ENCODE measurements at regions not wholly inside any gene's neighbourhood (a gene's known extent, or its start where the extent isn't known, plus 50 kb on each side); places are given as distances from the start of the nearest gene placed in this dataset.
"Not testable (repeated sequence)": the region's sequence is repeated elsewhere in the genome, so short reads cannot be mapped to it uniquely, and the experiment has no call there.

DNA sequence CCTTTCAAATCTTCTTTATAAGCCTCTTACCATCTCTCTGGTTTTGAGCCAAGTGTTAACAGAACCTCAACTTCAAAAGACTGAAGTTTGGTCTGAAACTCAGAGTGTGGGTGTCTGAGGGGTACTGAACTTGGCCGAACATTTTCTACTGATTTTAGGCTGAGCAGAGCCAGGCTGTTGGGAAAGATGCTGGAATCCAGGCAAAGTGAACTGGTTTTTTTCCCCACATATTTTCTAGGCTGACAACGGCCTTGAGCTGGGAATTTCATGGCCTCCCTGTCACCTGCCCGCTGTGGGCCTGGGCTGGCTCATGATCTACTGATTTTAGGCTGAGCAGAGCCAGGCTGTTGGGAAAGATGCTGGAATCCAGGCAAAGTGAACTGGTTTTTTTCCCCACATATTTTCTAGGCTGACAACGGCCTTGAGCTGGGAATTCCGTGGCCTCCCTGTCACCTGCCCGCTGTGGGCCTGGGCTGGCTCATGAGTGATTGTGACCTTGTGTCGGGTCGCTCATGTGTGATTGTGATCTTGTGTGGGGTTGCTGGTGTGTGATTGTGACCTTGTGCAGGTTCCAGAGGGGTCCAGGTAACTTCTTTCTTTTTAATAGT, 204.4 kb downstream of the NPIPB11 start:
- DNase-seq (ENCODE audit: low read depth in 2 of 2) = not testable (repeated sequence)

- DNase-seq (ENCODE audit: low read depth in 2 of 2) = not testable (repeated sequence)
Observed at GRCh38 chr16:29201296-29202024, 205.1 kb downstream of the NPIPB11 start.

- DNase-seq (ENCODE audit: low read depth in 2 of 2) = peak in 1 of 2 donors; percentile 13
Observed at GRCh38 chr16:29200681-29201080, 205.8 kb downstream of the NPIPB11 start.

DNA sequence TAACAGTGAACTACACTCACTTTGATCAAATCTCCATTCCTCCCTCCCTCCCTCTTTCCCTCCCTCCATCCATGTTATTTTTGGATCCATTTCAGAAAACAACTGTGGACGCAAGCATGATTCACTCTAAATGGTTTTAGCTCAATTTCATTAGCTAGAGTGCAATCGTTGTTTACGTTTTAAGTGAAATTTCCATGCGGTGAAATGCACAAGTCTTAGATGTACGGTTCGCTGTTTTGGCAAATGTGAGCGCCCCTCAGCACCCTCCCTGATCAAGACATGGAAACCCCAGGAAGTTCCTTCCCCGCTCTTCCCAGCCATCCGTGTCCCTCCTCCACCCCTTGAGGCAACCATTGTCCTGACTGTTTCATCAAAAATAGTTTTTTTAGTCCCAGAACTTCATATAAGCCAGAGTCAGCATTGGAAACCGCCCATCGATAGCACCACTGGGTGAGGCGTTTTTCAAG, 206.3 kb downstream of the NPIPB11 start:
- peak in 1 of 2 donors; percentile 31 for DNase-seq (ENCODE audit: low read depth in 2 of 2)

GRCh38 chr16:29199626-29200025, 206.9 kb downstream of the NPIPB11 start:
- DNase-seq (ENCODE audit: low read depth in 2 of 2) = not testable (repeated sequence)

GRCh38 chr16:29198731-29199521, 207.6 kb downstream of the NPIPB11 start:
- no peak for DNase-seq (ENCODE audit: low read depth in 2 of 2)

DNA sequence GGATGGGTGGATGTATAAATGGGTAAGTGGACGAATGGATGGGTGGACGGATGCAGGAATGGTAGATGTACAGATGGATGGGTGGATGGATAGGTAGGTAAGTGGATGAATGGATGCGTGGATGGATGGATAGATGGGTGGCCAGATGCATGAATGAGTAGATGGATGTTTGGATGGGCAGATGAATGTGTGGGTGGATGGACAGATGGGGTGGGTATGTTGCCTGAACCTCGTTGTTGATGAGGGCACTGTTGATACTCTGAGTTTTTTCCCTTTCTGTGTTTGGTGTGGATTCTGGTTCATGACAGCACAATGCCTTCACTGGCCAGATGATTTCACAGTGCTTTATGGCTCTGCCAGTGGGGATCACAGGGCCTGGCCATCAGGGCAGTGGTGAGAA, 208.3 kb downstream of the NPIPB11 start:
- DNase-seq (ENCODE audit: low read depth in 2 of 2) = no peak

DNA sequence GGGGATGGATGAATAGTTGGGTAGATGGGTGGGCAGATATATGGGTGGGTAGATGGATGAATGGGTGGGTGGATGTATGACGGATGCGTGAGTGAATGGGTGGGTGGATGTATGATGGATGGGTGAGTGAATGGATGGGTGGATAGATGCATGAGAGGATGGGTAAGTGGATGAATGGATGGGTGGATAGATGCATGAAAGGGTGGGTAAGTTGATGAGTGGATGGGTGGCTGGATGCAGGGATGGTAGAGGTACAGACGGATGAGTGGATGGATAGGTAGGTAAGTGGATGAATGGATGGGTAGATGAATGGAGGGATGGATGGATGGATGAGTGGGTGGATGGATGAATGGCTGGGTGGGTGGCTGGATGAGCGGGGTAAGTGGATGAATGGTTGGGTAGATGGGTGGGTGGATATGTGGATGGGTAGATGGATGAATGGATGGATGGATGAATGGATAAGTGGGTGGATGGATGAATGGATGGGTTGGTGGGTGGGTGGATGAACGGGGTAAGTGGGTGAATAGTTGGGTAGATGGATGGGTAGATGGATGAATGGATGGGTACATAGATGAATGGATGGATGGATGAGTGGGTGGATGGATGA, 208.9 kb downstream of the NPIPB11 start:
- not testable (repeated sequence) for DNase-seq (ENCODE audit: low read depth in 2 of 2)

- not testable (repeated sequence) for DNase-seq (ENCODE audit: low read depth in 2 of 2)
Observed at GRCh38 chr16:29196746-29197145, 209.8 kb downstream of the NPIPB11 start.

- not testable (repeated sequence) for DNase-seq (ENCODE audit: low read depth in 2 of 2)
Observed at GRCh38 chr16:29195116-29195872, 210.4 kb downstream of the LAT start.

GRCh38 chr16:29194185-29194844, 209.5 kb downstream of the LAT start:
- not testable (repeated sequence) for DNase-seq (ENCODE audit: low read depth in 2 of 2)

DNA sequence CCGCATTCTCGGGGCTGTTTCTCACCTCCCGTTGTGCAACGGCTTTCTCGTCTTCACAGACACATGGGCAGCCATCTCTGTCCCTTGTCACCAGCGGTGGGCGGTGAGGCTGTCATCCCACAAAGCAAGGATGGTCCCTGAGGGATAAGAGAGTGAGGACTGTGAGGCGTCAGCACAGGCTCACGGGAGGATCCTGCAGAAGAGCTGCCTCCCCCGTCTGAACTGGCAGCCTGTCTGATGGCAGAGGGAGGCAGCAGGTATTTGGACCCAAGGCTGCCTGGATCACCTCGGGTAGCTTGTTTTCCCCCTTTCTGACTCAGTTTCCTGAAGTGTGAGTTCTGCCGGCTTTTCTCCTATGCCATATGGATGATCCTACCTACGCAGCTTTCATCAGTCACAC, 208.8 kb downstream of the LAT start:
- DNase-seq (ENCODE audit: low read depth in 2 of 2) = not testable (repeated sequence)

- not testable (repeated sequence) for DNase-seq (ENCODE audit: low read depth in 2 of 2)
Observed at GRCh38 chr16:29193248-29193574, 208.4 kb downstream of the LAT start.

GRCh38 chr16:29192329-29193247, 207.7 kb downstream of the LAT start:
- DNase-seq (ENCODE audit: low read depth in 2 of 2) = no peak

GRCh38 chr16:29191636-29192180, 206.9 kb downstream of the LAT start:
- not testable (repeated sequence) for DNase-seq (ENCODE audit: low read depth in 2 of 2)

DNA sequence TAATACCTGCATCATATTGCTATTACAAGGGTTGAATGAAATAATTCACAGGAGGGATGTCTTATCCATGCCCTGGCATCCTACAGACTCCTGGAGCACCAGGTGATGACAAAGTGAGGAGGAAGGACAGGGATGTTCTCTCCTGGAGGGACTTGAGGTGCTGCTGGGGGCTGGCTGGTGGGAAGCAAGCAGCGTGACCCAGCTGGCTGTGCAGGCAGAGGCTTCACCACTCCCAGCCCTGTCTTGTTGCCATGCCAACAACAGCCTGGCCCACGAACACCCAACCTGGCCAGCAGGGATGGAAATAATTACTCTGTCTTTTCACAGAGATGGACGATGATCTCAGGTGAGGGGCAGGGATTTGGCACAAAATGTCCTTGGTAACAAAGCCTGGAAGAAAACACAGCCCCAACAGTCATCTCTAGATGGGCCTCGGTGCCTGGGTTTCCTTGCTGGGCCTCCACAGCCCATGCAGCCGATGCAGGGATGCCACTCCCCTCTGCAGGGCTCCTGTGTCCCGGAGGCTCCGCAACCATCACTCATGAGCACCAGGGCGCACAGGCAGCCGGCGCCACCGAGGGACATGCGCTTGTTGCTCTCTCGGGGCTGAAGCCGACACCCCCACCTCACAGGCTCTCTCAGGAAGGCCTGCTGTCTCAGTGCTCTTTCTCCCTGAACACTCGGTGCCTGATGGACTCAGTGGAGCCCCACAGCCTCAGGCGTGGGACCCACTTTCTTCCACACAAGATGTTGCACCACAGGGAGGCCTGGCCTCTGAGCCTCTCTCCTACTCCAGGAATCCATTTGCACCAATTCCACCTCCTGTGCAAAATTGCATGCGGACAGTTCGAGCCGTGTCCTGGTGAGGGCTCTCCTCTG, 205.9 kb downstream of the LAT start:
- DNase-seq (ENCODE audit: low read depth in 2 of 2) = peak in 1 of 2 donors; percentile 49

- not testable (repeated sequence) for DNase-seq (ENCODE audit: low read depth in 2 of 2)
Observed at GRCh38 chr16:29188806-29189205, 204.0 kb downstream of the LAT start.
